K562 (cell line): ENCODE measurements at regions not wholly inside any gene's neighbourhood (a gene's known extent, or its start where the extent isn't known, plus 50 kb on each side); places are given as distances from the start of the nearest gene placed in this dataset.

ENCODE experiments used
- ATAC-seq: fragments of 200-7000 bp; cut with Tn5 transposase; 3 replicates; pipeline ENCODE4 v1.9.1; 2020; ENCODE audit warnings: moderate library complexity
- BruUV-seq: library from RNA; stranded (reverse); fragments of 400-500 nt; replicated peaks from 2 replicates; lab custom pipeline; 2021; lab: Mats Ljungman, UMichigan
- CTCF ChIA-PET: fragments of 300-600 bp; formaldehyde crosslinking; extraction: SDS; loops from one replicate; lab custom pipeline; 2021; ENCODE audit warnings: low intra/inter-chr PET ratio; lab: Yijun Ruan, JAX
- POLR2A ChIA-PET: fragments of 300-600, 350-650 bp; sonication (Branson Sonifier 250); formaldehyde crosslinking; extraction: SDS; loops from one replicate; lab custom pipeline; 2021; ENCODE audit warnings: antibody characterized with exemption, inconsistent platforms; lab: Yijun Ruan, JAX
- DNase-seq, 4 experiments: peaks; one replicate each; pipeline versions ENCODE4 v3.0.0 to v3.0.0-alpha.2; 2011 to 2018; ENCODE audit warnings: low spot score in 3 of 4, mixed read lengths in 3 of 4; ENCODE audit errors: extremely low read depth in 1 of 4
- FAIRE-seq: peaks from 2 replicates; lab custom pipeline; 2011; peaks lifted over from hg19 to GRCh38; lab: Jason Lieb, UNC
- H2AFZ ChIP-seq: 2 replicates; pipeline ENCODE4 v1.6.0; 2011; ENCODE audit warnings: low read depth, low read length, control low read depth, inconsistent platforms
- H3K27ac ChIP-seq: fragments of 200-600 bp; 3 replicates; pipeline ENCODE4 v1.8.0; 2011; ENCODE audit warnings: low read depth, mild to moderate bottlenecking, control low read depth, inconsistent platforms, low read length, moderate library complexity, mixed read lengths; ENCODE audit errors: extremely low read depth
- H3K27me3 ChIP-seq, 2 experiments: fragments of 300-600 bp in 1 of 2; 2 replicates in 1 of 2; 3 replicates in 1 of 2; pipeline versions ENCODE4 v1.6.0 to v1.8.0; 2011; ENCODE audit warnings: inconsistent platforms in 2 of 2, low read length in 2 of 2, mild to moderate bottlenecking in 1 of 2, mixed read lengths in 1 of 2, moderate library complexity in 1 of 2; ENCODE audit not compliant: control insufficient read depth in 2 of 2, insufficient read depth in 2 of 2
- H3K36me3 ChIP-seq: fragments of 300-600 bp; 3 replicates; pipeline ENCODE4 v1.8.0; 2011; ENCODE audit warnings: mild to moderate bottlenecking, low read length, inconsistent platforms; ENCODE audit not compliant: control insufficient read depth, insufficient read depth
- H3K4me1 ChIP-seq, 2 experiments: fragments of 200-600 bp in 1 of 2; replicated peaks in 1 of 2; 2 replicates in 1 of 2; 3 replicates in 1 of 2; pipeline versions ENCODE4 v1.5.1 to v1.8.0; 2011; ENCODE audit warnings: inconsistent platforms in 2 of 2, low read length in 2 of 2, mild to moderate bottlenecking in 1 of 2, mixed read lengths in 1 of 2, moderate library complexity in 1 of 2; ENCODE audit not compliant: control insufficient read depth in 2 of 2, insufficient read depth in 2 of 2
- H3K4me2 ChIP-seq: 2 replicates; pipeline ENCODE4 v1.6.1; 2011; ENCODE audit warnings: low read length, control low read depth, inconsistent platforms, mixed read lengths; ENCODE audit not compliant: insufficient read depth
- H3K4me3 ChIP-seq: fragments of 200-600 bp; sonication (generic), shearing (Covaris generic); 2 replicates; pipeline ENCODE4 v1.5.1; 2016; ENCODE audit warnings: control low read depth, inconsistent platforms
- H3K79me2 ChIP-seq: fragments of 200-600 bp; 3 replicates; pipeline ENCODE4 v1.8.0; 2011; ENCODE audit warnings: low read length, inconsistent platforms; ENCODE audit not compliant: control insufficient read depth, insufficient read depth
- H3K9ac ChIP-seq, 2 experiments: 2 replicates each; pipeline versions ENCODE4 v1.6.0 to v1.6.1; 2011; ENCODE audit warnings: low read depth in 2 of 2, low read length in 2 of 2, control low read depth in 1 of 2, inconsistent platforms in 1 of 2, mild to moderate bottlenecking in 1 of 2, mixed read lengths in 1 of 2; ENCODE audit not compliant: insufficient read depth in 1 of 2
- H3K9me1 ChIP-seq: one replicate; pipeline ENCODE4 v1.6.0; 2011; ENCODE audit warnings: inconsistent platforms, mild to moderate bottlenecking, low read length, moderate library complexity; ENCODE audit not compliant: control insufficient read depth, insufficient read depth
- H3K9me3 ChIP-seq: replicated peaks from 2 replicates; pipeline ENCODE4 v1.5.1; 2011; ENCODE audit warnings: low read depth, low read length, inconsistent platforms; ENCODE audit not compliant: control insufficient read depth, insufficient read depth
- H4K20me1 ChIP-seq: replicated peaks from 2 replicates; pipeline ENCODE4 v1.6.1; 2011; ENCODE audit warnings: low read length, inconsistent platforms, mixed read lengths; ENCODE audit not compliant: control insufficient read depth, insufficient read depth
- MEF2A ChIP-seq: IDR thresholded peaks from 2 replicates; pipeline ENCODE4 v1.6.1; 2011; ENCODE audit warnings: low read depth, mild to moderate bottlenecking, low read length, moderate library complexity; ENCODE audit not compliant: control insufficient read depth
- NCOR1 ChIP-seq: fragments of 450-650 bp; IDR thresholded peaks from 2 replicates; pipeline ENCODE4 v1.6.1; 2016; ENCODE audit warnings: mild to moderate bottlenecking, moderate library complexity
- PCBP1 ChIP-seq: fragments of 200-400 bp; formaldehyde crosslinking; IDR thresholded peaks from 2 replicates; pipeline ENCODE4 v1.6.1; 2018; ENCODE audit warnings: mild to moderate bottlenecking, low read depth, low read length; ENCODE audit not compliant: poor library complexity, severe bottlenecking
- POLR2G ChIP-seq: fragments of 200-400 bp; formaldehyde crosslinking; IDR thresholded peaks from 2 replicates; pipeline ENCODE4 v1.6.1; 2017; ENCODE audit warnings: low read depth, mild to moderate bottlenecking, antibody characterized with exemption, low read length, moderate library complexity
- RBFOX2 ChIP-seq: fragments of 200-400 bp; formaldehyde crosslinking; IDR thresholded peaks from 2 replicates; pipeline ENCODE4 v1.6.1; 2017; ENCODE audit warnings: low read depth, mild to moderate bottlenecking, low read length, moderate library complexity
- RBM17 ChIP-seq: fragments of 200-400 bp; formaldehyde crosslinking; IDR thresholded peaks from 2 replicates; pipeline ENCODE4 v1.6.1; 2017; ENCODE audit warnings: low read depth, mild to moderate bottlenecking, low read length, borderline replicate concordance
- SUPT5H ChIP-seq: fragments of 450-650 bp; IDR thresholded peaks from 2 replicates; pipeline ENCODE4 v1.6.1; 2016
- TSC22D4 ChIP-seq: fragments of 450-650 bp; IDR thresholded peaks from 2 replicates; pipeline ENCODE4 v1.6.1; 2016; ENCODE audit warnings: missing genetic modification characterization, missing biosample characterization, control low read depth
- WHSC1 ChIP-seq: IDR thresholded peaks from one replicate; pipeline ENCODE4 v1.6.1; 2012; ENCODE audit warnings: low read length, control low read depth, inconsistent platforms
- YBX1 ChIP-seq: fragments of 450-650 bp; IDR thresholded peaks from 2 replicates; pipeline ENCODE4 v1.7.1; 2016; ENCODE audit warnings: mild to moderate bottlenecking
- ZNF57 ChIP-seq: fragments of 450-650 bp; formaldehyde crosslinking; IDR thresholded peaks from 2 replicates; pipeline ENCODE4 v1.4.0; 2020; ENCODE audit warnings: mild to moderate bottlenecking, moderate library complexity
- WGBS: fragments of 100-300 bp; shearing (Covaris generic); methylation state at CpG from one replicate; pipeline ENCODE4 v1.1.6; 2016; ENCODE audit warnings: low coverage, mixed read lengths; ENCODE audit not compliant: insufficient coverage; ENCODE audit errors: missing lambda C conversion rate; 5-methylcytosine and 5-hydroxymethylcytosine counted together
- in situ Hi-C: fragments of 300-500 bp; cut with MboI; formaldehyde crosslinking; loops from 4 replicates; pipeline ENCODE4 v1.15.0; 2018; ENCODE audit warnings: inconsistent platforms, mixed read lengths
- intact Hi-C: fragments of 100-400 bp; cut with micrococcal nuclease; formaldehyde crosslinking; loops from 2 replicates; pipeline ENCODE4 v1.14.2; 2022
- TF ChIP-seq, protein P1 (sequence below), 2 experiments: fragments of 450-650 bp; IDR thresholded peaks; 2 replicates each; pipeline ENCODE4 v1.6.1; 2016; ENCODE audit warnings: mild to moderate bottlenecking in 2 of 2, borderline replicate concordance in 1 of 2, low read depth in 1 of 2, moderate library complexity in 1 of 2
- TF ChIP-seq, protein P2 (sequence below): fragments of 450-650 bp; formaldehyde crosslinking; IDR thresholded peaks from 2 replicates; pipeline ENCODE4 v1.4.0; 2022; ENCODE audit warnings: missing genetic modification characterization

DNA sequence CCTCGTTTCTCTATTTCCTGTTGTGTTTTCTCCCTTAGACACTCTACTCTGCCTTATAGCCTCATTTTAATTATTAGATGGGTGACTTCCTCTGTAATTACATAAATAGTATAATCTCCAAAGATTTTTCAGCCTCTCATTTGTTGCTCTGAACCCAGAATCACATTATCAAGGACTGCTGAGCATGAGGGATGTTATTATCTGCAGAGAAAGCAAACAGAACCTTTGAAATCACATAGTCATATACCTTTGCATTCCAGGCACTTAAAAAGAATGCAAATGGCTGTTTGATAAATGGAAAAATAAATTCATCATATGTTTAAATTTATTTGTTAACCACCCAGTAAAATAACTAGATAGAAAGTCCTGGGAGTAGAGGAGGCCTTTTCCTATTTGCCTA lies 305.1 kb upstream of the PPP1R2C start:
- no peak overlapping the region for H3K9ac ChIP-seq
- no peak overlapping the region for H3K27ac ChIP-seq
- in situ Hi-C loops (no loop called here), intact Hi-C loops (no loop called here)
- no peaks in the 10 kb centered on the region for H3K79me2 ChIP-seq
- WGBS: 0% methylated on average over 1 of the region's 1 CpG
- no peak for FAIRE-seq
- H3K9me3 ChIP-seq: no peaks in the 10 kb centered on the region
- no peak overlapping the region for H2AFZ ChIP-seq
- H3K4me1 ChIP-seq: no peaks in the 10 kb centered on the region
- BruUV-seq: no TSS peak
- no peak for DNase-seq
- no peak overlapping the region for H3K4me2 ChIP-seq
- H3K36me3 ChIP-seq: no peaks in the 10 kb centered on the region
- no peaks in the 10 kb centered on the region for H3K27me3 ChIP-seq
- no peak for ATAC-seq
- CTCF ChIA-PET: no interaction called here
- H4K20me1 ChIP-seq: no peaks in the 10 kb centered on the region
- H3K9me1 ChIP-seq: no peaks in the 10 kb centered on the region
- POLR2A ChIA-PET: no interaction called here
- no peak overlapping the region for H3K4me3 ChIP-seq
- TF ChIP-seq NCOR1 (no peak), RBM17 (no peak), POLR2G (no peak), SUPT5H (no peak), YBX1 (no peak), MEF2A (no peak), ZNF57 (no peak), PCBP1 (no peak), WHSC1 (no peak), RBFOX2 (no peak), TSC22D4 (tag) (no peak)
- TF ChIP-seq, protein P1, sequence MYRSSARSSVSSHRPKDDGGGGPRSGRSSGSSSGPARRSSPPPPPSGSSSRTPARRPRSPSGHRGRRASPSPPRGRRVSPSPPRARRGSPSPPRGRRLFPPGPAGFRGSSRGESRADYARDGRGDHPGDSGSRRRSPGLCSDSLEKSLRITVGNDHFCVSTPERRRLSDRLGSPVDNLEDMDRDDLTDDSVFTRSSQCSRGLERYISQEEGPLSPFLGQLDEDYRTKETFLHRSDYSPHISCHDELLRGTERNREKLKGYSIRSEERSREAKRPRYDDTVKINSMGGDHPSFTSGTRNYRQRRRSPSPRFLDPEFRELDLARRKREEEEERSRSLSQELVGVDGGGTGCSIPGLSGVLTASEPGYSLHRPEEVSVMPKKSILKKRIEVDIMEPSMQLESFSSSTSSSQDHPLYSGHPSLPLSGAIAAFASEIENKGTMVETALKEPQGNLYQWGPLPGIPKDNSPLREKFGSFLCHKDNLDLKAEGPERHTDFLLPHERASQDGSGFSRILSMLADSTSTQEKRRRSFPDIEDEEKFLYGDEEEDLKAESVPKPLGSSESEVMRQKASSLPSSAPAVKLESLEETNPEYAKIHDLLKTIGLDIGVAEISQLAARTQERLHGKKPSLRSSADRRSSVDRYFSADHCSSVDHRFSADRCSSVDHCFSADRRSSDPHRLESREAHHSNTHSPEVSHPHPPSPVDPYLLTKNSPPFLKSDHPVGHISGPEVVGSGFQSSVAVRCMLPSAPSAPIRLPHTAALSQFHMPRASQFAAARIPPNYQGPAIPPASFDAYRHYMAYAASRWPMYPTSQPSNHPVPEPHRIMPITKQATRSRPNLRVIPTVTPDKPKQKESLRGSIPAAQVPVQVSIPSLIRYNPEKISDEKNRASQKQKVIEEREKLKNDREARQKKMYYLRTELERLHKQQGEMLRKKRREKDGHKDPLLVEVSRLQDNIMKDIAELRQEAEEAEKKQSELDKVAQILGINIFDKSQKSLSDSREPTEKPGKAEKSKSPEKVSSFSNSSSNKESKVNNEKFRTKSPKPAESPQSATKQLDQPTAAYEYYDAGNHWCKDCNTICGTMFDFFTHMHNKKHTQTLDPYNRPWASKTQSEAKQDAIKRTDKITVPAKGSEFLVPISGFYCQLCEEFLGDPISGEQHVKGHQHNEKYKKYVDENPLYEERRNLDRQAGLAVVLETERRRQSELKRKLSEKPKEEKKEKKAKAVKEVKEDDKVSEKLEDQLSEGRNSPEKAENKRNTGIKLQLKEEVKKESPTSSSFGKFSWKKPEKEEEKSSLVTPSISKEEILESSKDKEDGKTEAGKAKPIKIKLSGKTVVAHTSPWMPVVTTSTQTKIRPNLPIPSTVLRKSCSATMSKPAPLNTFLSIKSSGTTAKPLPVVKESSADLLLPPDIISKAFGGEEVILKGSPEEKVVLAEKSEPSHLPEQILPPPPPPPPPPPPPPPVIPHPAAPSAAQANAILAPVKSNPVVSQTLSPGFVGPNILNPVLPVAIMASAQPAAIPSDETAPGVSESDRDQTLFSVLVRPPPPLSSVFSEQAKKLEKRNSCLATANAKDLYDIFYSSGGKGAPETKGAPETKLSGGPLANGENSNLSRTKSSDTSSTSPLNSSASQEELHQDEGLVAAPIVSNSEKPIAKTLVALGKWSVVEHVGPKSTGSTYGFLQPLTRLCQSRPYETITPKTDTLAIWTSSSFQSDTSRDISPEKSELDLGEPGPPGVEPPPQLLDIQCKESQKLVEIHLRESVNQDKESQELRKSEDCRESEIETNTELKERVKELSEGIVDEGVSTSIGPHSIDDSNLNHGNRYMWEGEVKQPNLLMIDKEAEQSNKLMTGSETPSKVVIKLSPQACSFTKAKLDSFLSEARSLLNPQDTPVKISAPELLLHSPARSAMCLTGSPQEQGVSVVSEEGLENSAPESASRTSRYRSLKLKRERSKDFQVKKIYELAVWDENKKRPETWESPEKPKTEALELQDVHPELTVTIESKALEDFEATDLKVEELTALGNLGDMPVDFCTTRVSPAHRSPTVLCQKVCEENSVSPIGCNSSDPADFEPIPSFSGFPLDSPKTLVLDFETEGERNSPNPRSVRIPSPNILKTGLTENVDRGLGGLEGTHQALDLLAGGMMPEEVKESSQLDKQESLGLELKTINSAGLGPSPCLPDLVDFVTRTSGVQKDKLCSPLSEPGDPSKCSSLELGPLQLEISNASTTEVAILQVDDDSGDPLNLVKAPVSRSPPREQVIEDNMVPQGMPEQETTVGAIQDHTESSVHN (IDR thresholded peaks at IDR 0.05; ENCODE audit: borderline replicate concordance in 1 of 2, low read depth in 1 of 2): no peak
- TF ChIP-seq, protein P2, sequence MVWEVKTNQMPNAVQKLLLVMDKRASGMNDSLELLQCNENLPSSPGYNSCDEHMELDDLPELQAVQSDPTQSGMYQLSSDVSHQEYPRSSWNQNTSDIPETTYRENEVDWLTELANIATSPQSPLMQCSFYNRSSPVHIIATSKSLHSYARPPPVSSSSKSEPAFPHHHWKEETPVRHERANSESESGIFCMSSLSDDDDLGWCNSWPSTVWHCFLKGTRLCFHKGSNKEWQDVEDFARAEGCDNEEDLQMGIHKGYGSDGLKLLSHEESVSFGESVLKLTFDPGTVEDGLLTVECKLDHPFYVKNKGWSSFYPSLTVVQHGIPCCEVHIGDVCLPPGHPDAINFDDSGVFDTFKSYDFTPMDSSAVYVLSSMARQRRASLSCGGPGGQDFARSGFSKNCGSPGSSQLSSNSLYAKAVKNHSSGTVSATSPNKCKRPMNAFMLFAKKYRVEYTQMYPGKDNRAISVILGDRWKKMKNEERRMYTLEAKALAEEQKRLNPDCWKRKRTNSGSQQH: no peak
